GM12865 (cell line): ENCODE measurements at regions not wholly inside any gene's neighbourhood (a gene's known extent, or its start where the extent isn't known, plus 50 kb on each side); places are given as distances from the start of the nearest gene placed in this dataset.
A peak's percentile ranks its signal among the peaks of the same experiment; 100 is the strongest.

ENCODE experiments used
- DNase-seq: peaks from one replicate; pipeline ENCODE4 v3.0.0; 2010; ENCODE audit warnings: low read depth
- H3K4me3 ChIP-seq: 2 replicates; pipeline ENCODE4 v1.5.1; 2011; ENCODE audit warnings: mild to moderate bottlenecking, low read depth, low read length, control low read depth
- TF ChIP-seq, protein P1 (sequence below): IDR thresholded peaks from 2 replicates; pipeline ENCODE4 v1.5.1; 2011; ENCODE audit warnings: low read length, control low read depth, low read depth, inconsistent platforms; ENCODE audit not compliant: insufficient read depth; ENCODE audit errors: missing control alignments

- no peak for DNase-seq
- no peak overlapping the region for H3K4me3 ChIP-seq
- TF ChIP-seq, protein P1, sequence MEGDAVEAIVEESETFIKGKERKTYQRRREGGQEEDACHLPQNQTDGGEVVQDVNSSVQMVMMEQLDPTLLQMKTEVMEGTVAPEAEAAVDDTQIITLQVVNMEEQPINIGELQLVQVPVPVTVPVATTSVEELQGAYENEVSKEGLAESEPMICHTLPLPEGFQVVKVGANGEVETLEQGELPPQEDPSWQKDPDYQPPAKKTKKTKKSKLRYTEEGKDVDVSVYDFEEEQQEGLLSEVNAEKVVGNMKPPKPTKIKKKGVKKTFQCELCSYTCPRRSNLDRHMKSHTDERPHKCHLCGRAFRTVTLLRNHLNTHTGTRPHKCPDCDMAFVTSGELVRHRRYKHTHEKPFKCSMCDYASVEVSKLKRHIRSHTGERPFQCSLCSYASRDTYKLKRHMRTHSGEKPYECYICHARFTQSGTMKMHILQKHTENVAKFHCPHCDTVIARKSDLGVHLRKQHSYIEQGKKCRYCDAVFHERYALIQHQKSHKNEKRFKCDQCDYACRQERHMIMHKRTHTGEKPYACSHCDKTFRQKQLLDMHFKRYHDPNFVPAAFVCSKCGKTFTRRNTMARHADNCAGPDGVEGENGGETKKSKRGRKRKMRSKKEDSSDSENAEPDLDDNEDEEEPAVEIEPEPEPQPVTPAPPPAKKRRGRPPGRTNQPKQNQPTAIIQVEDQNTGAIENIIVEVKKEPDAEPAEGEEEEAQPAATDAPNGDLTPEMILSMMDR: no peak
Measured at GRCh38 chr9:99282406-99282805, 60.3 kb downstream of the SEC61B start.

DNA sequence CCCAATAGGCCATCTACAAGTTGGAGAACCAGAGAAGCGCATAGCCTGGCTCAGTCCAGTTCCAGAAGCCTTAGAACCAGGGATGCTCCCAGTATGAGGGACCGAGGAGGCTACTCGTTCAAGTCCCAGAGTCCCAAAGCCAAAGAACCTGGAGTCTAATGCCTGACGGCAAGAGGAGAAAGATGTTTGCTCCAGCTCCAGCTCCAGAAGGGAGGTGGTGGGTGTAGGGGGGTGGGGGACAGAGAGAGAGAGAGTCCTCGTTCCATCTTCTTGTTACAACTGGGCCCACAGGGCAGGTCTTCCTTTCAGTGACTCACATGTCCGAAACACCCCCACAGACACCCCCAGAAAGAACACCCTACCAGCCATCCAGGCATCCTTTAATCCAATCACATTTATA lies 63.9 kb downstream of the SEC61B start:
- no peak overlapping the region for H3K4me3 ChIP-seq
- DNase-seq: no peak
- TF ChIP-seq, protein P1: no peak

GRCh38 chr9:99286536-99286935 lies 64.5 kb downstream of the SEC61B start:
- no peak for DNase-seq
- H3K4me3 ChIP-seq: no peak overlapping the region
- TF ChIP-seq, protein P1: no peak

- TF ChIP-seq, protein P1: no peak
- no peak overlapping the region for H3K4me3 ChIP-seq
- DNase-seq: no peak
Measured at GRCh38 chr9:99287641-99288040, 65.6 kb downstream of the SEC61B start.

DNA sequence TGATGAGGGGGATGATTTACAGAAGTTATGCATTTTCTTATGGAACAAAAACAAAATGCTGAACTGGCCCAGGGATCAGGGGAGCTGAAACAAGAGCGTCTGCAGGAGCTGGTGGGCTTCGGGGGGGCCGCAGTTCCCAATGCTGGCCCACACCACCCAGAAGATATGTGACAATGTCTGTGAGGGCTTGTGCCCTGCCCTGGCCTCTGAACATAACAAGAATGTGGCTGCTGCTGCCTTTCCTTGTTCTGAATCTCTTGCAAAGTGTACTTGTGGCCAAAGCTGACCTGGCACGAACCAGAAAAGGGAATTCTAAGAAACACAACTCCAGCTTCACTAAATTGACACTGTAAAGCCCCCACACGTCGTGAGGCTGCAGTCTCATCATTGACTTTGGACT lies 66.7 kb downstream of the SEC61B start:
- DNase-seq: no peak
- TF ChIP-seq, protein P1: no peak
- H3K4me3 ChIP-seq: no peak overlapping the region

DNA sequence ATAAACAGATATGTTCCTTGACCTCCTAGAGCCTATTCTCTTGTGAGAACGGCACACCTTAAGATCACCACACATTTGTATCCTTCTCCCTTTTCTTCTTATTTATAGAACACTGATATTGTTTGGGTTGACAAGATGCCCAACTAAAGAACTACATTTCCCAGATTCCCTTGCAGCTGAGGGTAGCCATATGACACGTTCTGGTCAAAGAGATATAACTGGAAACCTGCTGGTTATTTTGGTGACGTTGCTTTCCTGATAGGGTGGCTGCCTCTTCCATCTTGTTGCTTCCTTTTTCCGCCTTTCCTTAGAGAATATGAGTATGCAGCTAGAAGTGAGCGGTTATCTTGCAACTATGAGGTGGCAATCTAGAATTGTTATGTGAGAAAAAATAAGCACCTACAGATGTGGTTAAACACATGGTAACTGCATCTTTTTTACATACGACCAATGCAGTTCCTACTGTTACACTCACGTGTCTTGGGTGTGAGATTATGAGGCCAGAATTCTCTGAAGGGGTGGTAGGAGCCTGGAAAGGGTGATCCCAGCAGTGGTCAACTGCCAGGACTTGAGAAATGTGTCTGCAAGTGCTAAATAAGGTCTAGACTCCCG lies 72.9 kb downstream of the SEC61B start:
- DNase-seq: peak; percentile 15
- no peak overlapping the region for H3K4me3 ChIP-seq
- TF ChIP-seq, protein P1: no peak
